ENCODE measurements at regions not wholly inside any gene's neighbourhood (a gene's known extent, or its start where the extent isn't known, plus 50 kb on each side); places are given as distances from the start of the nearest gene placed in this dataset.
"Not testable (repeated sequence)": the region's sequence is repeated elsewhere in the genome, so short reads cannot be mapped to it uniquely, and the experiment has no call there.

- no peak overlapping the region for H3K27ac ChIP-seq
- H3K9me3 ChIP-seq = peaks cover 6% of the 10 kb centered on the region
- no peak for DNase-seq (ENCODE audit: low spot score in 2 of 2)
- TF ChIP-seq POLR2AphosphoS5 (IDR thresholded peaks at IDR 0.05) (no peak), CTCF (IDR thresholded peaks at IDR 0.05) (no peak), EP300 (IDR thresholded peaks at IDR 0.05) (no peak), POLR2A (IDR thresholded peaks at IDR 0.05) (no peak)
- WGBS = 68% methylated on average over 3 of the region's 3 CpGs
- no peaks in the 10 kb centered on the region for H3K4me1 ChIP-seq
- no peaks in the 10 kb centered on the region for H3K36me3 ChIP-seq
- no peak overlapping the region for H3K4me3 ChIP-seq
- no peaks in the 10 kb centered on the region for H3K27me3 ChIP-seq
Observed at GRCh38 chr1:60847391-60847790, 235.0 kb upstream of the NFIA start.

GRCh38 chr1:60845659-60846058 lies 236.7 kb upstream of the NFIA start:
- H3K9me3 ChIP-seq; DNase-seq (ENCODE audit: low spot score in 2 of 2): not testable (repeated sequence)

GRCh38 chr1:60842304-60842703 lies 240.1 kb upstream of the NFIA start:
- DNase-seq (ENCODE audit: low spot score in 2 of 2) = no peak
- WGBS = 83% methylated on average over 2 of the region's 2 CpGs
- H3K27me3 ChIP-seq = peaks cover 4% of the 10 kb centered on the region

More at GRCh38 chr1:60845659-60846058, 236.7 kb upstream of the NFIA start:
- WGBS = 97% methylated on average over 3 of the region's 3 CpGs
- not testable (repeated sequence) for H3K4me3 ChIP-seq, H3K27me3 ChIP-seq, H3K27ac ChIP-seq, H3K4me1 ChIP-seq, H3K36me3 ChIP-seq

GRCh38 chr1:60841116-60842046 lies 241.0 kb upstream of the NFIA start:
- Histone ChIP-seq H3K4me3 (no peak overlapping the region), H3K27ac (no peak overlapping the region), H3K4me1 (no peaks in the 10 kb centered on the region), H3K9me3 (peaks cover 6% of the 10 kb centered on the region), H3K36me3 (no peaks in the 10 kb centered on the region), H3K27me3 (peaks cover 4% of the 10 kb centered on the region)
- DNase-seq (ENCODE audit: low spot score in 2 of 2) = no peak
- 80% methylated on average over 5 of the region's 5 CpGs for WGBS
- TF ChIP-seq EP300 (IDR thresholded peaks at IDR 0.05) (no peak), POLR2AphosphoS5 (IDR thresholded peaks at IDR 0.05) (no peak), CTCF (IDR thresholded peaks at IDR 0.05) (no peak), POLR2A (IDR thresholded peaks at IDR 0.05) (no peak)

More at GRCh38 chr1:60842304-60842703, 240.1 kb upstream of the NFIA start:
- H3K9me3 ChIP-seq = peaks cover 6% of the 10 kb centered on the region
- no peaks in the 10 kb centered on the region for H3K4me1 ChIP-seq
- H3K27ac ChIP-seq = no peak overlapping the region
- TF ChIP-seq EP300 (IDR thresholded peaks at IDR 0.05) (no peak), POLR2AphosphoS5 (IDR thresholded peaks at IDR 0.05) (no peak), POLR2A (IDR thresholded peaks at IDR 0.05) (no peak), CTCF (IDR thresholded peaks at IDR 0.05) (no peak)
- no peaks in the 10 kb centered on the region for H3K36me3 ChIP-seq
- no peak overlapping the region for H3K4me3 ChIP-seq

- 98% methylated on average over 2 of the region's 2 CpGs for WGBS
- not testable (repeated sequence) for H3K4me3 ChIP-seq; H3K27ac ChIP-seq; H3K36me3 ChIP-seq; H3K4me1 ChIP-seq; H3K9me3 ChIP-seq; DNase-seq (ENCODE audit: low spot score in 2 of 2); H3K27me3 ChIP-seq
Observed at GRCh38 chr1:60840476-60840875, 241.9 kb upstream of the NFIA start.

GRCh38 chr1:60835649-60836048 lies 246.7 kb upstream of the NFIA start:
- no peaks in the 10 kb centered on the region for H3K36me3 ChIP-seq
- H3K27me3 ChIP-seq = peaks cover 14% of the 10 kb centered on the region
- H3K27ac ChIP-seq = no peak overlapping the region
- H3K9me3 ChIP-seq = no peaks in the 10 kb centered on the region
- DNase-seq (ENCODE audit: low spot score in 2 of 2) = no peak
- TF ChIP-seq CTCF (IDR thresholded peaks at IDR 0.05) (no peak), EP300 (IDR thresholded peaks at IDR 0.05) (no peak), POLR2AphosphoS5 (IDR thresholded peaks at IDR 0.05) (no peak), POLR2A (IDR thresholded peaks at IDR 0.05) (no peak)
- H3K4me1 ChIP-seq = no peaks in the 10 kb centered on the region
- no peak overlapping the region for H3K4me3 ChIP-seq
- 60% methylated on average over 5 of the region's 5 CpGs for WGBS

Data from suprapubic skin (tissue), 4 donors.